HL-60/S4 treated with phorbol 12-myristate 13-acetate at 8.2 ng/mL for 4 days and 3 days (cell line): ENCODE measurements at regions not wholly inside any gene's neighbourhood (a gene's known extent, or its start where the extent isn't known, plus 50 kb on each side); places are given as distances from the start of the nearest gene placed in this dataset.

Experiments
- in situ Hi-C: fragments of 300-500 bp; cut with MboI; formaldehyde crosslinking; loops from 2 replicates; pipeline ENCODE4 v1.15.0; 2022; ENCODE audit warnings: low sequenced_read_pairs

- in situ Hi-C loops: no loop called here
Measured at GRCh38 chr2:71896385-71897136, 251.1 kb downstream of the CYP26B1 start.

GRCh38 chr2:71895320-71896161 is 252.1 kb downstream of the CYP26B1 start:
- in situ Hi-C loops: no loop called here

DNA sequence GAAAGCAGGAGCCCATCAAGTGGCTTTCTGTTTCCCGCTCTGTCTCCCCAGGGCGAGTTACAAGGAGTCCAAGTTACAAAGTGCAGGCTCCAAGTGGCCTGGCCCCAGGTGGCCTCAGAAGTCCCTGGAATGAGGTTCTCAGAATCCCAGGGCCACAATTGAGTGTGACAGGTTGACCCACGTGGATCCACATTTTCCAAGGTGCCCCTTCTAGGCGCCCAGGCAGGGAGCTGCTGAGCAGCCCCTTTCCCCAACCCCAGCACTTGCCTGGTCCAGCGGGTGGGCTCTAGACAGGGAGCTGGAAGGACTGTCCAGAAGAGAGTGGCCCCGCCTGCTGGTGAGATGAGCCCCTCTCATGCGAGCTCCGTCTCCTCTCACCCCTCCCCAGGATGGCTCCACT is 253.4 kb downstream of the CYP26B1 start:
- in situ Hi-C loops: no loop called here

DNA sequence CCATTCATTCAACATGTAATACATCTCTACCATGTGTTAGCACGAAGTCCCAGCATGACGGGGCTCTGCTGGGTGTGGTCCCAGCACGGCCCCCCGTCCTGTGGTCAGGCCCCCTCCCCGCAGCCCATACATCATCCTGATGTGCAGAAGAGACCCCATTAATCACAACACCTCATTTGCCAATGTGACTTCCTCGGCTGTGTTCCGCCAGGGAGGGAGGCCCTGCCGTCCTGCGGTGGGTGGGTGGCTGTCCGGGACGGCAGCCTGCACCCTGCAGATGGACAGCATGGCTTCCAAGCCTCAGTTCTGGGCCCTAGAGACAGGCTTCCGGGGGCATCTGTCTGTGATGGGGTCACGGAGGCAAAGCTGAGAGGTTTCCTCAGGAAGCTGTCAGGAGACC is 254.0 kb downstream of the CYP26B1 start:
- in situ Hi-C loops: no loop called here

- in situ Hi-C loops: no loop called here
Measured at GRCh38 chr2:71892896-71893295, 254.8 kb downstream of the CYP26B1 start.

- in situ Hi-C loops: no loop called here
Measured at GRCh38 chr2:71892423-71892730, 255.3 kb downstream of the CYP26B1 start.

DNA sequence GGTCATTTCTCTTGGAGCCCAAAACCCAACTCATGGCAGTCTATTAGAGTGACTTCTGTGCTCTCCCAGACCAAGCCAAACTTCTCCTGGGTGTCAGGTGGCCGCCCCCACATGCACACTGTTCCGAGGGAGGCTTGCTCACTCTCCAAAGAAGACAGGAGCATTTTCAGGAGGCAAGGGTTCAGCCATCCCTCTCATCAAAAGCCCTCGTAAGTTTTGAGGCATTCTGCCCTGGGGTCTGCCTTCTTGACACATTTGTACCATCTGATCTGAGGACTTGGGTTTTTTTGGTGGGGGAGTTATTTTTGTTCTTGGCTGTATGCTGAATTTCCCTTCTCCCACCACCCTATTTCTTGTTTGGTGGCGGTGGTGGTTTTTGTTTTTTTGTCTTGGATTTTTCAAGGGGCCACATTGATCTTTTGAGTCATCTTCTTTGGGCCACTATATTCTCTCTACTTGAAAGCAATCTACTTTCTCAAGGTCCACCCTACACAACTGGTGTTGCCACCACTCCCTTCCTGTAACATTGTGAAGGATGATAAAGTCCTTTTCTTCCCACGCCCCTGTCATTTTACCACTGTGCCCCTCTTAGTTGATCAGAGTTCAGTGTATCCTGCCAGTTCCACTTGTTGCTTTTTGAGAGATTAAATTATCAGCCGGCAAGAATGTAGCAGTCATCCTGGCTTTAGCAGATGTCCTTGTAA is 255.8 kb downstream of the CYP26B1 start:
- in situ Hi-C loops: no loop called here

DNA sequence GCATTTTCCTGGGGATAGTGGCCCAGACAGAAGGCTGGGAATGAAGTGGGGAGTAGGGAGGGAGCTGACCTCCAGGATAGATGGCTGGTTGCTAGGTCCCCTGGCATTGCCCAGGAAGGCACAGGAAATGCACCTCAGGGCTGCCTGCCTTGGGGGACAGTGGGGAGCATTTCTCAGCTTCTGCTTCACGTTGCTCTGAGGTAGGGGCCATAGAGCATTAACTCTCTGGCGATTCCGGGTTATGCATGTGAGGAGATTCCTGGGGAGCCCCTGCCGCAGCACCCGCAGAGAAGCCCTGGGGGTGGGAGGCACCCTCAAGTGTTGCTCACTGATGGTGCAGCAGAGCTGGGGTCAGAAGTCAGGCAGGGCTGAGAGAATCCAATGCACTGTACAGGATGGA is 256.5 kb downstream of the CYP26B1 start:
- in situ Hi-C loops: no loop called here

DNA sequence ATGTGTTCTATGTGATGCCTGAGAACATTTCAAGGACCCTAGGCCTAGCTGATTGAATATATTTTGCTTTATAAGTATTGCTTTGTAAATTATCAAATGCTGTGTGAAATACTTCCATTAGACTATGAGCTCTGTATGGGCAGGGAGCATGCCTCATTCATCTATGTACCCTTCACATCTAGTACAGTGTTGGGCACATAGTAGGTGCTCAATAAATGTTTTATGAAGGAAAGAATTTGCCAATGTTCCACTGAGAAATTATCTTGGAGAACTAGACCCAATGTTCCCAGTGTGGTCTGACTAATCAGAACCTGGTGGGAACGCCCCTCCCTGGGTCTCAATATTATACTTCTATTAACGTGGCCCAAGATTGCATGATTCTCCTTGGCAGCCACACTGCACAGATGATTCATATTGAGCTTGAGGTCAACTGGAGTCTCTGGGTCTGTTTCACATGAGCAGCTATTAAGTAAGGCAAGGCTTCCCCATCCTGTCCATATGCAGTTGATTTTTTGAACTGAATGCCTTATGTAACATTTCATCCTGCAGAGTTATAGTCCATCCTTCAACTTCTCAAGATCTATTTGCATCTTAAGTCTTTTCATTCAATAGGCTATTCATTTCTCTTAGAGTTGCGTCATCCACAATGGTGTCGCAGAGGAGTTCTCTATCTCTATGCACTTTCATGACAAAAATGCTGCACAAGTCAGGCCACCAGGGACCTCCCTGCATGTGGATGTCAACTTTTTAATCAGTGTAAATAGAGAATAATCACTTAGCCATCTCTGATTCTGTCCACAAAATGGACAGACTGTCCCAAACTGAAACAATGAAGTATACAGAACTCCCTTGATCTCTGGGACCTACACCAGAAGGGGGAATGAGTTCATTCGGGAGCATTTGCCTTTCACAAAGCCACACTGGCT is 257.6 kb downstream of the CYP26B1 start:
- in situ Hi-C loops: no loop called here

GRCh38 chr2:71888751-71889445 is 258.8 kb downstream of the CYP26B1 start:
- in situ Hi-C loops: no loop called here

GRCh38 chr2:71887196-71887595 is 260.5 kb downstream of the CYP26B1 start:
- in situ Hi-C loops: no loop called here

DNA sequence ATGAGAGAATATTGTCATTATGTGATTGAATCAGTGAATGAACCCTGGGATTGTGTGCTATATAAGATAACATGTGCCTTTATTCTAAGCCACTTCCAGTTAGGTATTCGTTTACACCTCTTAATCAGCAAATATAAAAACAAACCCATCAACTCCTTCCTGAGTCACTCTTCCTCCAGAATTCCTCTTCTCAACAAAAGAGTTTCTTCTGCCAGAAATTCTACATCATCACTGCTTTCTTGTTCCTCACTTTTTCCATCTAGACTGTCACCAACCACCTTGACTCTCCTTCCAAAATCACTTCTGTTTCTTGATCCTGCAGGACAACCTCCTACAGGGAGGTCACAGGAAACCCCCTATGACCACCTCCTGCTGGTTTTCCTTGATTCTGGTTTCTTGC is 261.4 kb downstream of the CYP26B1 start:
- in situ Hi-C loops: no loop called here

DNA sequence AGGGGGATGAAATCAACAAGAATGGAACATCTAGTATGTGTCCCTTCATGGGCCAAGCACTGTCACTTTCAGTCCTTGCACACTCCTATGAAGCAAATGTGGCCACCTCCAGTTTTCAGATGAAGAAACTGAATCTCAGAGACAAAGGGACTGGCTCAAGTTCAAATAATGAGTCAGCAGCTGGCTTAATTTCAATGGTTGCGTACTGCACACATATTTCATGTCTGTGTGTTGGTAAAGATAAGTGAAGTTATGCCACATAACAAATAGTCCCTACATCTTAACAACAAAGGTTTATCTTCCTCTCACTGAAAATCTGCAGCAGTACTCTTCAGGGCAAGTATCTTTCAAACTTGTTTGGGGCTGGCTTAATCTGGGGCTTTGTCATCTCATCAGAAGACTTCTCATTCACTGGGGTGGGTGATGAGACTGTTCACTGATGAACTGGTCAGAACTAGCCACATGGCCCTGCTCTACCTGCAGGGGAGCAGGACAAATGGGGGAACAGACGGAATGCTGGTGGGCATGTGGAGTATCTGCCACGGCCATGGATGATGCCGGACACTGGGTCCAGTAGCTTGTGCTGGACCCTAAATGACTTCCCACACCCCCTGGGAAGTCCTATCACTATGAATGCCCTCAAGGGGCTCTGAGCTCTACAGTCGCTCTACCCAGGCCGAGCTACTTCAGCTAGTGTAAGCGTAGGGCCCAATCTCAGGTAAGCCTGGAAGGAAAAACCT is 263.2 kb downstream of the CYP26B1 start:
- in situ Hi-C loops: no loop called here

DNA sequence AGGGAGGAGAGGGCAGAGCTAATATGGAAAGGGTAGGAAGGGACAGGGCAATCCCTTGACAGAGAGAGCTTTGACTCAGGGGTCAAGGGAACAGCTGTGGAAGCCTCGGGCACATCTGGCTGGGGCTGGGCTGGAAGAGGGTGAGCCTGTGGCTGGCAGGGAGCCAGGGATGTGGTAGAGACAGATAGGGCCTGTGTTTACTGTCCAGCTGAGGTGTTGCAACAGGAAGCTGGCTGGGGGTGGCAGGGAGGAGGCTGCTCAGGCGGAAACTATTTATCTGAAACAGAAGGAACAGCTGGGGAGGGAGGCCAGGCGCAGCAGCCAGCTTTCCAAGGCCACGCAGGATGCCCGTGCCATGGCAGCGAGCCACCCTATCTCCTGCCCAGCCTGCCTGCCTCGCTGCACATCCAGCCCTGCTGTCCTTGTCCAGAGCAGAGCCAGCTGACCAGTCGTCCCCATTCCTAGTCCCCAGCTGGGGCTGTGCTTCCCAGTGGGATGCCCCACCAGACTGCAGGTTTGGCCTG is 264.7 kb downstream of the CYP26B1 start:
- in situ Hi-C loops: no loop called here

GRCh38 chr2:71882236-71882946 is 265.3 kb downstream of the CYP26B1 start:
- in situ Hi-C loops: no loop called here

DNA sequence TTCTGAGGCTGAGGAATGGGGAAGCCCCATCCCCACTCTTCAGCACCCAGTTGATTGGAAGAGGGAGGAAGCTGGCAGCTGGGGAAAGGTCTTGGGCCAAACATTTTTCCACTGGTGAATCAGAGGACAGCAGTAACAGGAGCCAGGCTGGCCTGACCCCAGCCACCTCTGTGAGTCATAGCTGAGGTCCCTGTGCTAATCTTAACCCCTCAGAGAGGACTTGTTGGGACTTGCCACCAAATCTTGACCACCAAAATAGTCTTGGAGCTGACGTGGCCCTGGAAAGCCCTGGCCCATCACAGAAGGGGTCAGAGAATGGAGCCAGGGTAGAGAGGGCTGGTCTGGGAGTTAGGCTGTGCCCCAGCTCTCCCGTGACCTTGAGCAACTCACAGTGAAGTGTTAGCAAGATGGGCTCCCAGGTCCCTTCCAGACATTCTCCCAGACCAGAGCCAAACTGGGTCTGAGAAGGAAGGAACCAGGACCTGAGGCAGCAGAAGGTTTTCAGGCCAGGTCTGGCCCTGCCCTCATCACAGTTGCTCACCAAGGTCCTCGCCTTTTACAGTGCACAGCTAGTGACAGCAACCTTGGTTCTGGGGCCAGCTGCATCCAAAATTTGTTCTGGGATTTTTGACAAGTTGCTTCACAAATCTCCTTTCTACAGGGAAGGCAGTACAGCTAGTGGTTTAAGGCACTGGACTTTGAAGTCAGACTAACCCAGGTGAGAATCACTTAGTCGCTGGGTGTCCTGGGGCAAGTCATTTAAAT is 266.6 kb downstream of the CYP26B1 start:
- in situ Hi-C loops: no loop called here

DNA sequence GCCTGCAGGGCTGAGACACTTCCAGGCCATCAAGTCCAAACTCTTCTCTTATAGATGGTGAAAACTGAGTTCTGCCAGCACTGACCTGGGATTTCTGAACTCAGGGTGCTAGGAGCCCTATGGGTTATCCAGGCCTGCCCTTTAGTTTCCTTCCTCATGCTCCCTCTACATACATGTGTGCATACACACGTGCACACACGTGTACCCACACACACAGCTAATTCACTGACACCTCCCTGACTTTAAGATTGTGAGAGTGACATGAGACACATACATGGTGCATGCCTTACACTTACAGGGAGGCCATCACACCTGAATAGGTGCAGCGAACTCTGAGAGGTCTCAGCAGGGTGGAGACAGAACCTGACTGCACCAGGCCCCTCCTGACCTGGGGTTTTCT is 267.4 kb downstream of the CYP26B1 start:
- in situ Hi-C loops: no loop called here
